ENCODE measurements at regions not wholly inside any gene's neighbourhood (a gene's known extent, or its start where the extent isn't known, plus 50 kb on each side); places are given as distances from the start of the nearest gene placed in this dataset.

- ATAC-seq (no peak), DNase-seq (no peak)
- Mint-ChIP-seq H3K4me1 (no peaks in the 10 kb centered on the region), H3K9me3 (no peaks in the 10 kb centered on the region), H3K27me3 (peaks cover 34% of the 10 kb centered on the region), H3K27ac (no peak overlapping the region), H3K4me3 (no peak overlapping the region)
Observed at GRCh38 chr15:98401029-98401428, 247.3 kb upstream of the IGF1R start.

- no peak overlapping the region for H3K4me3 Mint-ChIP-seq
- no peak overlapping the region for H3K27ac Mint-ChIP-seq
- DNase-seq (no peak), ATAC-seq (no peak)
- no peaks in the 10 kb centered on the region for H3K9me3 Mint-ChIP-seq
- no peaks in the 10 kb centered on the region for H3K4me1 Mint-ChIP-seq
- H3K27me3 Mint-ChIP-seq = peaks cover 30% of the 10 kb centered on the region
Observed at GRCh38 chr15:98402486-98402885, 245.9 kb upstream of the IGF1R start.

GRCh38 chr15:98403169-98403568, 245.2 kb upstream of the IGF1R start:
- H3K4me1 Mint-ChIP-seq = no peaks in the 10 kb centered on the region
- no peak overlapping the region for H3K4me3 Mint-ChIP-seq
- H3K9me3 Mint-ChIP-seq = no peaks in the 10 kb centered on the region
- ATAC-seq (no peak), DNase-seq (no peak)
- H3K27ac Mint-ChIP-seq = no peak overlapping the region
- peaks cover 23% of the 10 kb centered on the region for H3K27me3 Mint-ChIP-seq

- Mint-ChIP-seq H3K9me3 (no peaks in the 10 kb centered on the region), H3K27me3 (peaks cover 19% of the 10 kb centered on the region), H3K4me3 (no peak overlapping the region), H3K27ac (no peak overlapping the region), H3K4me1 (no peaks in the 10 kb centered on the region)
- ATAC-seq (no peak), DNase-seq (no peak)
Observed at GRCh38 chr15:98403569-98403968, 244.8 kb upstream of the IGF1R start.

GRCh38 chr15:98405013-98405412, 243.3 kb upstream of the IGF1R start:
- DNase-seq = no peak
- no peak overlapping the region for H3K4me3 Mint-ChIP-seq
- peak; percentile 28 for ATAC-seq
- H3K4me1 Mint-ChIP-seq = no peaks in the 10 kb centered on the region
- no peak overlapping the region for H3K27ac Mint-ChIP-seq
- H3K27me3 Mint-ChIP-seq = peaks cover 13% of the 10 kb centered on the region
- H3K9me3 Mint-ChIP-seq = no peaks in the 10 kb centered on the region

- H3K9me3 Mint-ChIP-seq = no peaks in the 10 kb centered on the region
- H3K27ac Mint-ChIP-seq = no peak overlapping the region
- no peak overlapping the region for H3K4me3 Mint-ChIP-seq
- no peaks in the 10 kb centered on the region for H3K4me1 Mint-ChIP-seq
- DNase-seq (no peak), ATAC-seq (no peak)
- H3K27me3 Mint-ChIP-seq = peaks cover 10% of the 10 kb centered on the region
Observed at GRCh38 chr15:98408231-98408630, 240.1 kb upstream of the IGF1R start.

GRCh38 chr15:98410328-98410727, 238.0 kb upstream of the IGF1R start:
- H3K27ac Mint-ChIP-seq = no peak overlapping the region

GRCh38 chr15:98412852-98413251, 235.5 kb upstream of the IGF1R start:
- no peak overlapping the region for H3K27ac Mint-ChIP-seq
- no peaks in the 10 kb centered on the region for H3K9me3 Mint-ChIP-seq
- H3K4me1 Mint-ChIP-seq = no peaks in the 10 kb centered on the region
- H3K4me3 Mint-ChIP-seq = no peak overlapping the region
- DNase-seq = no peak
- no peak for ATAC-seq
- H3K27me3 Mint-ChIP-seq = peaks cover 19% of the 10 kb centered on the region

More at GRCh38 chr15:98410328-98410727, 238.0 kb upstream of the IGF1R start:
- ATAC-seq (no peak), DNase-seq (no peak)
- H3K9me3 Mint-ChIP-seq = no peaks in the 10 kb centered on the region
- H3K4me3 Mint-ChIP-seq = no peak overlapping the region
- H3K27me3 Mint-ChIP-seq = peaks cover 10% of the 10 kb centered on the region
- no peaks in the 10 kb centered on the region for H3K4me1 Mint-ChIP-seq

GRCh38 chr15:98413933-98414546, 234.3 kb upstream of the IGF1R start:
- H3K4me1 Mint-ChIP-seq = no peaks in the 10 kb centered on the region
- H3K27ac Mint-ChIP-seq = no peak overlapping the region
- H3K4me3 Mint-ChIP-seq = no peak overlapping the region
- no peaks in the 10 kb centered on the region for H3K9me3 Mint-ChIP-seq
- H3K27me3 Mint-ChIP-seq = peaks cover 20% of the 10 kb centered on the region
- no peak for ATAC-seq
- DNase-seq = no peak

GRCh38 chr15:98416222-98416855, 232.0 kb upstream of the IGF1R start:
- Mint-ChIP-seq H3K4me3 (no peak overlapping the region), H3K4me1 (peaks cover 9% of the 10 kb centered on the region), H3K9me3 (no peaks in the 10 kb centered on the region), H3K27me3 (peaks cover 41% of the 10 kb centered on the region), H3K27ac (peak overlapping the region in 1 of 2 donors; percentile 49)
- DNase-seq (no peak), ATAC-seq (no peak)

- no peak overlapping the region for H3K27ac Mint-ChIP-seq
Observed at GRCh38 chr15:98417346-98417745, 231.0 kb upstream of the IGF1R start.

GRCh38 chr15:98418122-98418521, 230.2 kb upstream of the IGF1R start:
- no peak overlapping the region for H3K27ac Mint-ChIP-seq
- DNase-seq (no peak), ATAC-seq (no peak)
- peaks cover 15% of the 10 kb centered on the region for H3K4me1 Mint-ChIP-seq
- H3K4me3 Mint-ChIP-seq = no peak overlapping the region
- H3K27me3 Mint-ChIP-seq = peaks cover 51% of the 10 kb centered on the region
- H3K9me3 Mint-ChIP-seq = no peaks in the 10 kb centered on the region

More at GRCh38 chr15:98417346-98417745, 231.0 kb upstream of the IGF1R start:
- no peak for DNase-seq
- peaks cover 15% of the 10 kb centered on the region for H3K4me1 Mint-ChIP-seq
- H3K27me3 Mint-ChIP-seq = peaks cover 43% of the 10 kb centered on the region
- no peaks in the 10 kb centered on the region for H3K9me3 Mint-ChIP-seq
- ATAC-seq = no peak
- H3K4me3 Mint-ChIP-seq = no peak overlapping the region

- no peak for ATAC-seq
- Mint-ChIP-seq H3K4me3 (no peak overlapping the region), H3K4me1 (peaks cover 15% of the 10 kb centered on the region), H3K9me3 (no peaks in the 10 kb centered on the region), H3K27ac (no peak overlapping the region), H3K27me3 (peaks cover 57% of the 10 kb centered on the region)
- DNase-seq = no peak
Observed at GRCh38 chr15:98419173-98419780, 229.1 kb upstream of the IGF1R start.

- H3K27ac Mint-ChIP-seq = no peak overlapping the region
- peaks cover 15% of the 10 kb centered on the region for H3K4me1 Mint-ChIP-seq
- no peaks in the 10 kb centered on the region for H3K9me3 Mint-ChIP-seq
- peaks cover 73% of the 10 kb centered on the region for H3K27me3 Mint-ChIP-seq
- H3K4me3 Mint-ChIP-seq = no peak overlapping the region
- DNase-seq = no peak
- no peak for ATAC-seq
Observed at GRCh38 chr15:98420837-98421236, 227.5 kb upstream of the IGF1R start.

- peak; percentile 70 for ATAC-seq
- peaks cover 15% of the 10 kb centered on the region for H3K4me1 Mint-ChIP-seq
- H3K27ac Mint-ChIP-seq = no peak overlapping the region
- DNase-seq = peak; percentile 59 to 65
- H3K27me3 Mint-ChIP-seq = peaks cover 79% of the 10 kb centered on the region
- peak overlapping the region in 1 of 2 donors; percentile 39 for H3K4me3 Mint-ChIP-seq
- no peaks in the 10 kb centered on the region for H3K9me3 Mint-ChIP-seq
Observed at GRCh38 chr15:98421419-98422129, 226.8 kb upstream of the IGF1R start.

GRCh38 chr15:98422130-98422478, 226.2 kb upstream of the IGF1R start:
- Mint-ChIP-seq H3K9me3 (no peaks in the 10 kb centered on the region), H3K27me3 (peaks cover 80% of the 10 kb centered on the region), H3K27ac (no peak overlapping the region), H3K4me3 (no peak overlapping the region), H3K4me1 (peaks cover 15% of the 10 kb centered on the region)
- peak; percentile 18 for ATAC-seq
- no peak for DNase-seq
